ENCODE measurements at regions not wholly inside any gene's neighbourhood (a gene's known extent, or its start where the extent isn't known, plus 50 kb on each side); places are given as distances from the start of the nearest gene placed in this dataset.

DNA sequence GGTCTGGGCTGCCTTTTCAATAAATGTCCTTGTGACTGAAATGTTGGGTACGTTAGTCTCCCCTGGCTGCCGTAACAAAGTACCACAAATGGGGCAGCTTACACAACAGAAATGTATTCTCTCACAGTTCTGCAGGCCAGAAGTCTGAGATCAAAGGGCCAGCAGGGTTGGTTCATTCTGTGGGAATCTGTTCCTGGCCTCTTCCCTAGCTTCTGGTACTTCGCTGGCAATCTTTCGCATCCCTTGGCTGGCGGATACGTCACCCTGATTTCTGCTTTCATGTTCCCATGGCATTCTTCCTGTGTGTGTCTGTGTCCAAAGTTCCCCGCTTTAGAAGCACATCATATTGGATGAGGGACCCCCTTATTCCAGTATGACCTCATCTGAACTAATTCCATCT, 95.8 kb upstream of the NCOR2 start:
- Histone ChIP-seq H3F3A (ENCODE audit: insufficient read depth, low read length) (no peaks in the 10 kb centered on the region), H3K4me3 (ENCODE audit: low read depth, low read length, poor library complexity, severe bottlenecking) (no peak overlapping the region), H3K9me2 (ENCODE audit: low read depth, low read length) (no peaks in the 10 kb centered on the region), H3K27ac (ENCODE audit: low read depth, low read length, poor library complexity, severe bottlenecking) (no peak overlapping the region), H3K4me2 (ENCODE audit: low read length) (no peak overlapping the region), H3K4me1 (ENCODE audit: insufficient read depth, low read length, severe bottlenecking) (no peaks in the 10 kb centered on the region), H3K27me3 (ENCODE audit: insufficient read depth, low read length) (no peaks in the 10 kb centered on the region; the same call in 1 of the 2 replicates), H2AFZ (ENCODE audit: low read length) (no peak overlapping the region), H3K36me3 (ENCODE audit: insufficient read depth, low read length) (no peaks in the 10 kb centered on the region), H3K9me3 (ENCODE audit: low read length) (no peaks in the 10 kb centered on the region), H4K20me1 (ENCODE audit: insufficient read depth, low read length) (no peaks in the 10 kb centered on the region), H3K9ac (ENCODE audit: low read length) (no peak overlapping the region), H3K79me2 (ENCODE audit: insufficient read depth, low read length) (no peaks in the 10 kb centered on the region)
- no peak for TF ChIP-seq EZH2 (IDR thresholded peaks at IDR 0.05; ENCODE audit: borderline replicate concordance, low read length)
- TF ChIP-seq, protein P1, sequence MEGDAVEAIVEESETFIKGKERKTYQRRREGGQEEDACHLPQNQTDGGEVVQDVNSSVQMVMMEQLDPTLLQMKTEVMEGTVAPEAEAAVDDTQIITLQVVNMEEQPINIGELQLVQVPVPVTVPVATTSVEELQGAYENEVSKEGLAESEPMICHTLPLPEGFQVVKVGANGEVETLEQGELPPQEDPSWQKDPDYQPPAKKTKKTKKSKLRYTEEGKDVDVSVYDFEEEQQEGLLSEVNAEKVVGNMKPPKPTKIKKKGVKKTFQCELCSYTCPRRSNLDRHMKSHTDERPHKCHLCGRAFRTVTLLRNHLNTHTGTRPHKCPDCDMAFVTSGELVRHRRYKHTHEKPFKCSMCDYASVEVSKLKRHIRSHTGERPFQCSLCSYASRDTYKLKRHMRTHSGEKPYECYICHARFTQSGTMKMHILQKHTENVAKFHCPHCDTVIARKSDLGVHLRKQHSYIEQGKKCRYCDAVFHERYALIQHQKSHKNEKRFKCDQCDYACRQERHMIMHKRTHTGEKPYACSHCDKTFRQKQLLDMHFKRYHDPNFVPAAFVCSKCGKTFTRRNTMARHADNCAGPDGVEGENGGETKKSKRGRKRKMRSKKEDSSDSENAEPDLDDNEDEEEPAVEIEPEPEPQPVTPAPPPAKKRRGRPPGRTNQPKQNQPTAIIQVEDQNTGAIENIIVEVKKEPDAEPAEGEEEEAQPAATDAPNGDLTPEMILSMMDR (IDR thresholded peaks at IDR 0.05; ENCODE audit: low read length): no peak

DNA sequence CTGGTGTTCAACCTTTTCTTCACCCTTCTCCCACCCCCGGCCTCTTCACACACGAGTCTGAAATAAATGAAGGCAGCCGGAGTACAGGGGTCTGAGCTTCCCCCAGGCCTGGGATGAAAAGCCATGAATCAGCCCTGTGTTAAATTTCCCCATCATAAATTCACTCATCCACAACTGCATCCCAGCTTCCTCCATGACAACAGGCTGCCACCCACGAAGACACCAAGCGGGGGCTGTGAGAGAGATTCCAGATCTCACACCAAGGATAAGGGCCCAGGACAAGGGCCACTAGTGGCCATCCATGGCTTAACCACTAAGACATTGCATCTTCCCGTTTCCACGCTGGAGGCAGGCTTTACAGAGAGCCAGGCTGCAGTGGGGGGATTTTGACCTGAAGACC, 93.9 kb upstream of the NCOR2 start:
- no peaks in the 10 kb centered on the region for H3F3A ChIP-seq (ENCODE audit: insufficient read depth, low read length)
- no peaks in the 10 kb centered on the region for H3K36me3 ChIP-seq (ENCODE audit: insufficient read depth, low read length)
- no peaks in the 10 kb centered on the region; the same call in 1 of the 2 replicates for H3K27me3 ChIP-seq (ENCODE audit: insufficient read depth, low read length)
- H3K79me2 ChIP-seq (ENCODE audit: insufficient read depth, low read length): no peaks in the 10 kb centered on the region
- H3K4me1 ChIP-seq (ENCODE audit: insufficient read depth, low read length, severe bottlenecking): no peaks in the 10 kb centered on the region
- H3K4me2 ChIP-seq (ENCODE audit: low read length): no peak overlapping the region
- no peak overlapping the region for H2AFZ ChIP-seq (ENCODE audit: low read length)
- H3K9ac ChIP-seq (ENCODE audit: low read length): no peak overlapping the region
- no peaks in the 10 kb centered on the region for H3K9me2 ChIP-seq (ENCODE audit: low read depth, low read length)
- no peaks in the 10 kb centered on the region for H4K20me1 ChIP-seq (ENCODE audit: insufficient read depth, low read length)
- H3K27ac ChIP-seq (ENCODE audit: low read depth, low read length, poor library complexity, severe bottlenecking): no peak overlapping the region
- TF ChIP-seq, protein P1 (IDR thresholded peaks at IDR 0.05; ENCODE audit: low read length): no peak
- no peak for TF ChIP-seq EZH2 (IDR thresholded peaks at IDR 0.05; ENCODE audit: borderline replicate concordance, low read length)
- H3K9me3 ChIP-seq (ENCODE audit: low read length): no peaks in the 10 kb centered on the region
- H3K4me3 ChIP-seq (ENCODE audit: low read depth, low read length, poor library complexity, severe bottlenecking): no peak overlapping the region

DNA sequence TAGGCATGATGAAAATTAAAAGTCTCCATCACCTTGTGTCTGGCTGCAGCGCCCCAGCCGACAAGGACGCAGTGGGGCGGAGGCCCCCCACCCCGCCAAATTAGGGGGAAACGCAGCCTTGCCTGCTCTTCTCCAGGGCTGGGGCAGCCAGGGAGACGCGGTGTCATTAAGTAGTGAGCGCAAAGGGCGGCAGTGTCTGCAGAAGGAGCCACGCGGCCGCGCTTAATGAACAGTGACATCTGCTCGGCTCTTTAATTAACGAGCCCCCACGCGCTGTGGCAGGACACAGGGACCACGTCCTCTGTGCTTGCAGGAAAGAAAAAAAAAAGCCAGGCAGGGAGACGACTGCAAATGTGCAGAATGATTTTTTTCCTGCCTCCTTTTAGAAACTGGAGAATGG, 93.4 kb upstream of the NCOR2 start:
- H3K4me3 ChIP-seq (ENCODE audit: low read depth, low read length, poor library complexity, severe bottlenecking): no peak overlapping the region
- H4K20me1 ChIP-seq (ENCODE audit: insufficient read depth, low read length): no peaks in the 10 kb centered on the region
- H3K27me3 ChIP-seq (ENCODE audit: insufficient read depth, low read length): no peaks in the 10 kb centered on the region; the same call in 1 of the 2 replicates
- no peaks in the 10 kb centered on the region for H3K4me1 ChIP-seq (ENCODE audit: insufficient read depth, low read length, severe bottlenecking)
- no peaks in the 10 kb centered on the region for H3K79me2 ChIP-seq (ENCODE audit: insufficient read depth, low read length)
- no peak overlapping the region for H3K9ac ChIP-seq (ENCODE audit: low read length)
- H3K27ac ChIP-seq (ENCODE audit: low read depth, low read length, poor library complexity, severe bottlenecking): no peak overlapping the region
- H3K9me2 ChIP-seq (ENCODE audit: low read depth, low read length): no peaks in the 10 kb centered on the region
- no peaks in the 10 kb centered on the region for H3K36me3 ChIP-seq (ENCODE audit: insufficient read depth, low read length)
- TF ChIP-seq, protein P1 (IDR thresholded peaks at IDR 0.05; ENCODE audit: low read length): no peak
- TF ChIP-seq EZH2 (IDR thresholded peaks at IDR 0.05; ENCODE audit: borderline replicate concordance, low read length): no peak
- no peak overlapping the region for H3K4me2 ChIP-seq (ENCODE audit: low read length)
- no peaks in the 10 kb centered on the region for H3F3A ChIP-seq (ENCODE audit: insufficient read depth, low read length)
- no peak overlapping the region for H2AFZ ChIP-seq (ENCODE audit: low read length)
- H3K9me3 ChIP-seq (ENCODE audit: low read length): no peaks in the 10 kb centered on the region

All from OCI-LY1 (cell line).